Activated T-cell treated with anti-CD3 and anti-CD28 coated beads for 24 hours (primary cell): ENCODE measurements at regions not wholly inside any gene's neighbourhood (a gene's known extent, or its start where the extent isn't known, plus 50 kb on each side); places are given as distances from the start of the nearest gene placed in this dataset.

Source experiments
- DNase-seq: peaks from one replicate; pipeline ENCODE4 v3.0.0-alpha.2; 2020; ENCODE audit warnings: low read depth

- DNase-seq: no peak
Measured at GRCh38 chr6:26197933-26198721, 110.9 kb downstream of the HFE start.

GRCh38 chr6:26198722-26199056, 111.5 kb downstream of the HFE start:
- no peak for DNase-seq

- peak; percentile 62 for DNase-seq
Measured at GRCh38 chr6:26199057-26199772, 112.0 kb downstream of the HFE start.

- DNase-seq: no peak
Measured at GRCh38 chr6:26199773-26200764, 112.8 kb downstream of the HFE start.

- DNase-seq: no peak
Measured at GRCh38 chr6:26200918-26201721, 113.9 kb downstream of the HFE start.

- DNase-seq: no peak
Measured at GRCh38 chr6:26202201-26202611, 115.0 kb downstream of the HFE start.

- no peak for DNase-seq
Measured at GRCh38 chr6:26202811-26203583, 115.8 kb downstream of the HFE start.

- DNase-seq: peak; percentile 84
Measured at GRCh38 chr6:26204332-26205160, 117.3 kb downstream of the HFE start.

- DNase-seq: peak; percentile 80
Measured at GRCh38 chr6:26205161-26205624, 118.0 kb downstream of the HFE start.

- DNase-seq: no peak
Measured at GRCh38 chr6:26205625-26206574, 118.7 kb downstream of the HFE start.

GRCh38 chr6:26206868-26207801, 119.9 kb downstream of the HFE start:
- no peak for DNase-seq

GRCh38 chr6:26211963-26212362, 124.7 kb downstream of the HFE start:
- no peak for DNase-seq

GRCh38 chr6:26213334-26214075, 126.3 kb downstream of the HFE start:
- no peak for DNase-seq

- no peak for DNase-seq
Measured at GRCh38 chr6:26214803-26215584, 127.8 kb downstream of the HFE start.

GRCh38 chr6:26215585-26216358, 128.5 kb downstream of the HFE start:
- no peak for DNase-seq
